WERI-Rb-1 (cell line): ENCODE measurements at regions not wholly inside any gene's neighbourhood (a gene's known extent, or its start where the extent isn't known, plus 50 kb on each side); places are given as distances from the start of the nearest gene placed in this dataset.
"Not testable (repeated sequence)": the region's sequence is repeated elsewhere in the genome, so short reads cannot be mapped to it uniquely, and the experiment has no call there.

Experiments
- DNase-seq: peaks from one replicate; pipeline ENCODE4 v3.0.0-alpha.2; 2020
- H3K27ac ChIP-seq: fragments of 250-450 bp; sonication (Bioruptor Pico); 2 replicates; pipeline ENCODE4 v1.5.1; 2020; ENCODE audit warnings: mild to moderate bottlenecking, moderate library complexity
- H3K27me3 ChIP-seq: fragments of 250-450 bp; sonication (Bioruptor Pico); 2 replicates; pipeline ENCODE4 v1.5.1; 2021; ENCODE audit warnings: mild to moderate bottlenecking, low read depth, moderate library complexity; ENCODE audit not compliant: insufficient read depth, severe bottlenecking
- H3K36me3 ChIP-seq: fragments of 250-450 bp; sonication (Bioruptor Pico); 2 replicates; pipeline ENCODE4 v1.5.1; 2020; ENCODE audit warnings: mild to moderate bottlenecking, moderate library complexity
- H3K4me3 ChIP-seq: 2 replicates; pipeline ENCODE4 v1.5.1; 2011; ENCODE audit warnings: low read depth, mild to moderate bottlenecking, control low read depth, low read length
- H3K9me3 ChIP-seq: fragments of 250-450 bp; sonication (Bioruptor Pico); 2 replicates; pipeline ENCODE4 v1.5.1; 2021; ENCODE audit warnings: mild to moderate bottlenecking, moderate library complexity; ENCODE audit not compliant: severe bottlenecking
- TF ChIP-seq, protein P1 (sequence below): IDR thresholded peaks from 2 replicates; pipeline ENCODE4 v1.5.1; 2011; ENCODE audit warnings: low read depth, mild to moderate bottlenecking, control low read depth, inconsistent platforms, low read length

DNA sequence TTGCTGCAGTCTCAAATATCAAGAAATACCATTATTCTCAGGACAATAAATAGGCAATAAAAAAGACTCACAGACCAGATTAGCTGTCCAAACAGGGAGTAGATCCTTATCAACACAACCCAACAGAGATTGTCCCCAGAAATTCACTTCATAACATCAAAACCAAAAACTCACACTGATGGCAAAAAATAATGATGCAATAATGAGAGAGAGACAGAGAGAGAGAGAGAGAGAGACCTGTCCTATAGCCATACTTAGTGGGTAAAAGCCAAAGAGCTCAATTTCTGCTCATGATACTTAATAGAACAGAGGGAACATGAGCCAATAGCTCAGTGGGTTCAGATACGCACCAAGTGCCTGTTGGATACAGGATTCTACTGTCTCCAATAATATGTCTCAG lies 244.5 kb downstream of the FAM72C start:
- Histone ChIP-seq H3K36me3 (no peaks in the 10 kb centered on the region), H3K9me3 (peaks cover 7% of the 10 kb centered on the region), H3K27ac (no peak overlapping the region), H3K4me3 (no peak overlapping the region), H3K27me3 (peaks cover 59% of the 10 kb centered on the region)
- DNase-seq: no peak
- TF ChIP-seq, protein P1, sequence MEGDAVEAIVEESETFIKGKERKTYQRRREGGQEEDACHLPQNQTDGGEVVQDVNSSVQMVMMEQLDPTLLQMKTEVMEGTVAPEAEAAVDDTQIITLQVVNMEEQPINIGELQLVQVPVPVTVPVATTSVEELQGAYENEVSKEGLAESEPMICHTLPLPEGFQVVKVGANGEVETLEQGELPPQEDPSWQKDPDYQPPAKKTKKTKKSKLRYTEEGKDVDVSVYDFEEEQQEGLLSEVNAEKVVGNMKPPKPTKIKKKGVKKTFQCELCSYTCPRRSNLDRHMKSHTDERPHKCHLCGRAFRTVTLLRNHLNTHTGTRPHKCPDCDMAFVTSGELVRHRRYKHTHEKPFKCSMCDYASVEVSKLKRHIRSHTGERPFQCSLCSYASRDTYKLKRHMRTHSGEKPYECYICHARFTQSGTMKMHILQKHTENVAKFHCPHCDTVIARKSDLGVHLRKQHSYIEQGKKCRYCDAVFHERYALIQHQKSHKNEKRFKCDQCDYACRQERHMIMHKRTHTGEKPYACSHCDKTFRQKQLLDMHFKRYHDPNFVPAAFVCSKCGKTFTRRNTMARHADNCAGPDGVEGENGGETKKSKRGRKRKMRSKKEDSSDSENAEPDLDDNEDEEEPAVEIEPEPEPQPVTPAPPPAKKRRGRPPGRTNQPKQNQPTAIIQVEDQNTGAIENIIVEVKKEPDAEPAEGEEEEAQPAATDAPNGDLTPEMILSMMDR: no peak

DNA sequence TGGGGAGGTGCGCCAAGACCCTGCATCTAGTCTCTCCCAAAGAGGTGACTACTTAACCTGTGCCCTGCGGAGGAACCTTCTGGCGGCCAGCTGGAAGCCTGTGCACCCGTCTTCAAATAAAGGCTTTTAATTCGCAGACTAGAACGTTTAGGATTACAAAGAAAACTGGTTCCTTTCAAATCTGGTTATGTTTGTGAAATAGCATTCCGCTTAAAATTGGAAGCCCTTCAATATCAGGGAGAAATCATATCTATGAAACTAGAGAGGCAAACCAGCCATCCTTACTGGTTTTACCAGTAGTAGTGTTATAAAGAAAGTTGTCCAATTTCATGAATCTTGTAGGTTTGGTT lies 250.8 kb downstream of the FAM72C start:
- Histone ChIP-seq H3K27ac (no peak overlapping the region), H3K9me3 (peaks cover 5% of the 10 kb centered on the region), H3K36me3 (no peaks in the 10 kb centered on the region), H3K4me3 (no peak overlapping the region), H3K27me3 (peaks cover 87% of the 10 kb centered on the region)
- no peak for DNase-seq
- TF ChIP-seq, protein P1: no peak

DNA sequence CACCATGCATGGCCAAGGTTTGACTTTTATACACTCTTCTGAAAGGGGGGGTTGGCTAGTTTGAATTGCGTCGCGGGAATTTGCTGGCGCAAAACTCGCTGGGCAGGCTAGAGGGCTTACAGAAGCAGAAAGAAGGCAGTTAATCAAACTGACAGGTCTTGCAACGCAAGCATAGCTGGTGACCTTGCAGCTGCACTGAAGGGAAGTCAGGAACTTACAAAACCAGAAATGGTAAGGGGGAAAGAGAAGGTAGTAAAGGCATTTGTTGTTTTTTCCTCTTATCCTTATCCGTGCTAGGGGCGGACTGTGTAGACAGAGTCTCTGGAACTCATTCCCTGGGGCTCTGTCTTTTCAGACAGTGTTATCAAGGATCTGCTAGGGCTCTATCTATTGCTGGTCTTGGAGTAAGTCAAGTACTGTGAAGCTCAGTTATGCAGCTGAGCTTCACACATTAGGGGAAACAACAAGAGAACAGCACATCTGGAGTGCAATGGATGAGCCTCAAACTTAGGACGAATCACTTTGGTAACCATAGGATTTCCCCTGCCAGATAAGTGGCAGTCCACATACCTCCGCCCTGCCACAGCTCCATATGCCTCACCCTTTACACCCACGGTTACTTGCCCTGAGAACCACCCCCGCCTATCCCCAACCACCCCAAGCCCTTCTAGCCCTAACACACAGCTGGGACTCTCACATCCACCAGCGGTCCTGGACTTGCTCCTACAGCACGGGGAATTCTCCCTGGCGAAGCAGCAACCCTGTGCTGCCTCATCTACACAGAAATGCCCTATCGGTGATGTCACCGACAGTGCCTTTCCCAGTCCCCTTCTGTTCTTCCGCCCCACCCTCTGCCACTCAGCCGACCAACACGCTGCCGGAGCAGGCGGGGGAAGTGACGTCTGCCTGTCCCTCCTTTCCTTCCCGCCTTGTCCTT lies 251.4 kb downstream of the FAM72C start:
- peaks cover 5% of the 10 kb centered on the region for H3K9me3 ChIP-seq
- TF ChIP-seq, protein P1: no peak
- H3K27me3 ChIP-seq: peaks cover 88% of the 10 kb centered on the region
- H3K27ac ChIP-seq: no peak overlapping the region
- H3K36me3 ChIP-seq: no peaks in the 10 kb centered on the region
- no peak for DNase-seq
- H3K4me3 ChIP-seq: no peak overlapping the region

DNA sequence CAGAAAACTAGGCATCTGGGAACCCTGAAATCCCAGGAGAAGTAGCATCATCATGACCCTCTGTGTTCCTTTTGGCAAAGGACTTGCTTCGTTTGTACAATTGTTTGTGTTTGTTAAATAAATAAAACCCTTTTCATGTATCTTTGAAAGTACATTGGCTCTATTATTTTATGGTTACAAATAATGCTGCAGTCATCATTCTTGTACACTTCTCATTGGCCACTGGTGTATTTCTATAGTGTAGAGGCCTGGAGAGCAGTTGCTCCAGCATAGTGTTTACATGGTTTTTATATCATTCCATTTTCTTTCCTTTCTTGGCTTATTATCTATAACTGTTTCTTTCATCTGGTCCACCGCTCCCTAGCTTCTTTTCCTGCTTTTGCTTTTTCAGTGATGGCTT lies 253.3 kb downstream of the FAM72C start:
- no peak overlapping the region for H3K27ac ChIP-seq
- TF ChIP-seq, protein P1: no peak
- no peak overlapping the region for H3K4me3 ChIP-seq
- no peak for DNase-seq
- peaks cover 5% of the 10 kb centered on the region for H3K9me3 ChIP-seq
- peaks cover 93% of the 10 kb centered on the region for H3K27me3 ChIP-seq
- no peaks in the 10 kb centered on the region for H3K36me3 ChIP-seq

DNA sequence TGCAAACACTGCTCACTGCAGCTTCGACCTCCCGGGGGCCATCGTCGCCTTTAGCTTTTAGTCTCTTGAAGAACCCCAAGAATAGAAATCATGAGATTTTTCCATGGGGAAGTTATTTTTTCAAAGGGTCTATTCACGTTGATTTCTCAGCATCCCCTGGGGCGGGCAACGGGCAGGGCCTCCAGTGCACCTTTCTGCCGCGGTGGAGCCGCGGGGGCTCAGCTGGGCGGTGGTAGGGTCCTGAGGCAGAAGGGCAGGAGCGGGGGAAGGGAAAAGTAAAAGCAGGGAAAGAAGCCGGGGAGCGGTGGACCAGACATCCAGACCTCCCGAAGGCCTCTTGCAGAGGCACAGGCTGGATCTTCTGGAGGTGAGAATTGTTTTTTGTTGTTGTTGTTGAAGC lies 253.8 kb downstream of the FAM72C start:
- DNase-seq: no peak
- Histone ChIP-seq H3K9me3 (peaks cover 5% of the 10 kb centered on the region), H3K27me3 (peaks cover 93% of the 10 kb centered on the region), H3K36me3 (no peaks in the 10 kb centered on the region), H3K4me3 (no peak overlapping the region), H3K27ac (no peak overlapping the region)
- TF ChIP-seq, protein P1: no peak

DNA sequence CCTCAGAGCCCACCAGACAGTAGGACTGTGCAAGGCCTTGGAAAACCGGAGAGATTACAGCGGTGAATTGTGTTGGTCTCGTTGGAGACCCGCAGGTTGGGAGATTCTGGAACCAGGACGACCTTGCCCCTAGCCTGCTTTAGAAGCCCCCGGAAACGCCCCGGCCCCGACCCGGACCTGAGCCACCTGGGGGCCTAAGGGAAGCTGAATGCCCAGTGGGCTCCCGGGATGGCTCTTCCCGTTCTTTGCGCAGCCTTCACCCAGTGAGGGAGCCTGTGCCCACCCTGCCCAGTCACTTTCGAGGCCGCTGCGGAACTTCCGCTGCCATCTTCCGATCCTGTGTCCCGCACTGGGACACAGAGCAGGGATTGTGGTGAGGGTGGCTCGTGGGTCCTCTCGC lies 254.4 kb downstream of the FAM72C start:
- Histone ChIP-seq H3K27ac (no peak overlapping the region), H3K27me3 (peaks cover 93% of the 10 kb centered on the region), H3K36me3 (no peaks in the 10 kb centered on the region), H3K4me3 (no peak overlapping the region), H3K9me3 (peaks cover 5% of the 10 kb centered on the region)
- TF ChIP-seq, protein P1: no peak
- DNase-seq: no peak

DNA sequence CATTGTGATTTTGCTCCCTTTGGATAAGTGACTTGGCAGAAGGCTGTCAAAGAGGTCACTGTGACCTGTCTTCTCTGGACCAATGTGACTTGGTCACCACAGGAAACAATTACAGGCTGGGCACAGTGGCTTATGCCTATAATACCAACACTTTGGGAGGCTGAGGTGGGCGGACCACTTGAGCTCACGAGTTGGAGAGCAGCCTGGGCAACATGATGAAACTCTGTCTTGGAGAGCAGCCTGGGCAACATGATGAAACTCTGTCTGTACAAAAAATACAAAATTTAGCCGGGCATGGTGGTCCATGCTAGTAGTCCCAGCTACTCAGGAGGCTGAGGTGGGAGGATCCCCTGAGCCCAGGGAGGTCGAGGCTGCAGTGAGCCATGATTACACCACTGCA lies 256.9 kb downstream of the FAM72C start:
- H3K27me3 ChIP-seq: peaks cover 88% of the 10 kb centered on the region
- not testable (repeated sequence) for H3K9me3 ChIP-seq, DNase-seq, H3K36me3 ChIP-seq, H3K4me3 ChIP-seq, H3K27ac ChIP-seq
